GM21619 (cell line): ENCODE measurements at regions not wholly inside any gene's neighbourhood (a gene's known extent, or its start where the extent isn't known, plus 50 kb on each side); places are given as distances from the start of the nearest gene placed in this dataset.
"Not testable (repeated sequence)": the region's sequence is repeated elsewhere in the genome, so short reads cannot be mapped to it uniquely, and the experiment has no call there.

ENCODE experiments used
- ATAC-seq: cut with Tn5 transposase; IDR thresholded peaks from one replicate; pipeline ENCODE4 v1.9.1; 2021; ENCODE audit not compliant: unreplicated experiment

- peak; percentile 64 for ATAC-seq
These were observed 148.9 kb upstream of the SMIM30 start for GRCh38 chr7:113267271-113267670.

DNA sequence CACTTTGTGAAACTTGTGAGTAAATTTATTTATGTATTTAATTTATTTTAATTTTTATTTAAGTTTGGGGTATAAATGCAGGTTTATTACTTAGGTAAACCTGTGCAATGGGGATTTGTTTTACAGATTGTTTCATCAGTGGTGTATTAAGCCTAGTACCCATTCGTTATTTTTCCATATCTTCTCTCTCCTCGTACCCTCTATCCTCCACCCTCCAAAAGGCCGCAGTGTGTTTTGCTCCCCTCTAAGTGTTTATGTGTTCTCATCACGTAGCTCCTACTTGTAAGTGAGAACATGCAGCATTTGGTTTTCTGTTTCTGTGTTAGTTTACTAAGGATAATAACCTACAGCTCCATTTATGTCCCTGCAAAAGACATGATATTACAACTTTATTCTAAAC is 145.4 kb upstream of the SMIM30 start:
- ATAC-seq: no peak

- not testable (repeated sequence) for ATAC-seq
These were observed 144.9 kb upstream of the SMIM30 start for GRCh38 chr7:113263215-113263742.

GRCh38 chr7:113256883-113257531 is 138.7 kb upstream of the SMIM30 start:
- ATAC-seq: no peak

DNA sequence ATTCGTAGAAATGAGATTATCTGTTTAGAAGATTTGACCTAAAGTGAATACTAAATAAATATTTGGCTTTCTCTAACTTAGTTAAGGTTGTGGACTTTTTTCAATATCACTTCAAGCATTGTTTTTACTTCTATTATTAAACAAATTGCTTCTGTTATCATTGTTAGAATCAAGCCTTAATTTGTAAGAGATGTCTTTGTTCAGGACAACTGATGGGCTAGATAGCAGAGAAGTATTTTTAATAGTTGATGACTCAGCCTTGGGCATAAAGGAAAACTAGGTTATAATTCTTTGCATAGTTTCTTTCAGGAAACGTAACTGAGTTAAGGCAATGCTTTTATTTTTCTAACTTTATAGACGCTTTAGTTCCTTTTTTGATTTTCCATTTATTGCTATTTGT is 128.8 kb upstream of the SMIM30 start:
- ATAC-seq: no peak

GRCh38 chr7:113246738-113247137 is 128.4 kb upstream of the SMIM30 start:
- no peak for ATAC-seq

DNA sequence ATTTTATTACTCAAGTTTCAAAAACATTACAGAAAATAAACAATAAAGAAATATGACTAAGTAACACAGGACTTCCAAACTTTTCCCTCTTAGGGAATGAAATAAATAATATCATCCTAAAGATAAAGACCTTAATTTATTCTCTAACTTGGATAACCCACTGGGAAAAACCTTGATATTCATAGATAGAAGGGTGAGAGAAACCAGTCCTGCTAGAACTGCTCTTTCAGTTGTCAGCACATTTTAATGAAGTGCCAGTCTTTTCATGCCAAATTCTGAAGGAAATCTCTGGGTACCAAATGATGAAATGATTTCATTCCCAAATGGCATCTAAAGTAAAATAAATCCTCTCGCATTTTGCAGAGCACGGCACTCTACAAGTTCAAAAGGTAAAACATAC is 114.5 kb upstream of the SMIM30 start:
- ATAC-seq: no peak

GRCh38 chr7:113230691-113231090 is 112.3 kb upstream of the SMIM30 start:
- ATAC-seq: no peak

- no peak for ATAC-seq
These were observed 99.0 kb upstream of the SMIM30 start for GRCh38 chr7:113217314-113217713.

DNA sequence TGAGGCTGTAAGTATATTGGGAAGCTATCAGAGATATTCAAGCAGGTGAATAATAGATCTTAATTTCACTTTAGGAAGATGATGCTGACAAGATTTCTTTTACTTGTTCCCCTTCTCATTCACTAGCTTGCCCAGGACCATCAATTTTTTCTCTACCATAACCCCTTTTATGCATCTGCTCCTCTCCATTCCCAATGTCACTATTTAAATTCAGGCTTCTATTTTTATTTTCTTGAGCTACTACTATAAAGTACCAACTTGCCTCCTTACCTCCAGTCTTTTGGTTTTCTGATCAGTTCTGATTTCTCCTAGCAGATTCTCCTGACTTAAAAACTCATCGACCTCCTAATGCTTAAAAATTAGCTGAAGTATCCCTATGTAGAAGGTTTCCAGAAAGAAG is 97.7 kb upstream of the SMIM30 start:
- ATAC-seq: no peak

DNA sequence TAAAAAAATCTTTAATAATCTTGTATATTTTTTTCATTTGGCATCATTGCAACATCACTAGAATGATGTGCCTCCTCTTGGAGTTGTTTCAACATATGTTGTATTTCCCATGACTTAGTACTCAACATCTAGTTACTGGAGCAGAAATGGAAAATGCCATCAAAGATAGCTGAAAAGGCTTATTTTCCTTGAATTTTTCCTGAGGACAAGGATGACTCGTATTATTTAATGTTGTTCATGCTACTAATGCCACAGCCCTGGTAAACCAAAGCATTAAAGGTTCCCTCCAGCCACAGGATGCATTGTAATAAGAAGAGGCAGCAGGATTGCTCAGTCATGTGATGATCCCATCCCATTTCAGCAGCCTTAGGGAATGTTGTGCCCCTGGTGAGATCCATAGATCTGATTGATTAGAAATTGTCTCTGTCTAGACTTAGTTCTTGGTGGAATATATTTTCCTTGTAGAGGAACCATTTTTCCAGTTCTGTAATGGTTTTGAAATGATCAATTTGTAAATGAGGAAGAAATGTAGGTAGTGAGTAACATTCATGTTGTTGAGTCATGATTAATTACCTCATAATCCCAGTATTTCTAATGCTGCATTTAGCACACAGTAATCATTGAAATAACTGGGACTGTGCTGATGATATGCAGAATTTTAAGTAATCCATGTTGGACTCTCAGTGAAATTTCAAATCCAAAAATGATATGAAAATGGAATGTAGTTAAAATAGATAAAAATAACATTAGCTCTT is 91.3 kb upstream of the SMIM30 start:
- ATAC-seq: no peak

- no peak for ATAC-seq
These were observed 89.6 kb upstream of the SMIM30 start for GRCh38 chr7:113207931-113208330.

GRCh38 chr7:113207441-113207840 is 89.1 kb upstream of the SMIM30 start:
- no peak for ATAC-seq

DNA sequence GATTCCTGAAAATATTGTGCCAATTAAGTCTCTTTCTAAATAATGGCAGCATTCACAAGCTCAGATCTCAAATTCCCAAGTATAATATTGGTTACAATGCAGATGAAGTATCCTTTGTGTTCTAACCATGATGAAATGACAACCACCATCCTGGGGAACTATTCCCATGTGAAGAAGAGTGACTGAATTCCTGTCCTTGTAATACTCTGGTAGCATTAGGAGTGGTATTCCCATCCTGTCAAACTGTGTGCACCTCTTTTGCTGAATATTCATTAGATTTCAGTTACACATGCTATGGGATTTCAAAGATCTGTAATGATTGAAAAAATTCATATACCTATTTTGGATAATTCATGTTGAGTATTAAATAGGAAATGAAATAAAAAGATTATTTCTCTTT is 86.1 kb upstream of the SMIM30 start:
- ATAC-seq: no peak

DNA sequence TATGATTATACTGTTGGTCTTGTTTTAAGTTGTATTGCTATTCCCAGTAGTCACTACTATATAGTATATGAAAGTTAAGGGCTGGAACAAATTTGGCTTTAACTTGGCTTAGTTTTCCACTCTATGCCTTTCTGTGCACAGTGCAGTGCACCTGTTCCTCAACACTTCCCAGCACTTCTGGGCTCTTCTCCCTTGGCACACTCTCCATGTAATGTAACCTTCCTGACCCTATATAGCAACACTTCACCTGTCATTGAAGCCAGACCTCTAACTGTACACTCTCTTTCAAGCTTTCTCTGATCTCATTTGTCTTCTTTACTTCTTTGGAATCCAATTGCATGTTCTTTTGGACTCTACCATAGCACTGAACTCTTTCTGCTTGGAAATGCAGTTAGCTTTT is 83.9 kb upstream of the SMIM30 start:
- no peak for ATAC-seq

DNA sequence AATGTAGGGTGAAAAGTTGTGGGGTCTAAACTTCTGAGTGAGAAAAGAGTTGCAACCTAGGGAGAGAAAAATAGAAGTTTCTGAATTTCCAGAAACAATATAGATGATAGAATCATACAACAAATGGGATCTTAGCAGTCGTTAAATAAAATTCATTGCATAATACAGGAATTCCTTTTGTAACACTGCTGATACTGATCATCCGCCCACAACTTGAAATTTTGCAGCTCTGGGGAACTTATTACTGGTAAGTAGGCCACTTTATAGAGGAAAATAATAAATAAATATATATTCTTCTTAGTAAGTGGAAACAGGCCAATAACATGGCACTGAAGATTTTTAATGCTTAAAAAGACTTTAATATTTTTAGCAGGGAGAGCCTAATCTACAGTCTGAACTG is 81.9 kb upstream of the SMIM30 start:
- ATAC-seq: no peak

DNA sequence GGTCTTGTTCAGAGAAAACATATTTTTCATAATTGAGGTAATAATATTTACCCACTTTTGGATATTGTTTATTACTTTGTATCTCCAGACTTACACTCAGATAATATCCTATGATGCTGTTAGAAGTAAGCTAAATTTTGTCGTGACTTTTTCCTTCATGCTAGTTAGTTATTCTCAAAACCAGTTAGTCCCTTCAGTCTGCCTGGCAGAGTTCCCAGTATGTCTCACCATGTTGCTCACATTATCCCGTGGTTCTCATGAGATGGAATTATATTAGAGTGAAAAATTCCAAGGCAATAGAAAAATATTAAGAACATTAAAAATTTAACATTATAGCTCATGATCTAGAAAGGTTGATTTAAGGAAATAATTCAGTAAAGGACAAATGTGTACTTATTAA is 81.5 kb upstream of the SMIM30 start:
- ATAC-seq: no peak

- no peak for ATAC-seq
These were observed 80.8 kb upstream of the SMIM30 start for GRCh38 chr7:113199136-113199535.

- ATAC-seq: no peak
These were observed 79.9 kb upstream of the SMIM30 start for GRCh38 chr7:113198226-113198625.

- ATAC-seq: no peak
These were observed 78.9 kb upstream of the SMIM30 start for GRCh38 chr7:113197274-113197673.

DNA sequence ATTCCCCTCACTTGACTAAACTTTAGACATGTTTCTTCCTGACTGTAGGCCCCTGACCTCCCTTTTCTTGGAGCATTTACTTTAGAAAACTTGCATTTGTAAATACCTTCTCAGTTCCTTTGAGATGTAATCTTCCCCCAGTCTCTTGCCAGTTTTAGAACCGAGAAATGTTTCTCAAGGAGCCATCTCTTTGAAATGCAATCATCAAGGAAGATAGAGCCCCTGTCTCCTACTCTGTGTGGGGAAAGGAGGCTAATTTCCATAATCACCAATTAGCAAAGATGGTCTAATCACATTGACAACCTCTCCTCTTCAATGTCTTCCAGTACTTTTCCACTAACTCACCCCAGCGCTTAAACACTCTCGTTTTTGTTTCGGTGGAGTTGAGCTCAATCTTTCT is 70.0 kb upstream of the SMIM30 start:
- no peak for ATAC-seq

DNA sequence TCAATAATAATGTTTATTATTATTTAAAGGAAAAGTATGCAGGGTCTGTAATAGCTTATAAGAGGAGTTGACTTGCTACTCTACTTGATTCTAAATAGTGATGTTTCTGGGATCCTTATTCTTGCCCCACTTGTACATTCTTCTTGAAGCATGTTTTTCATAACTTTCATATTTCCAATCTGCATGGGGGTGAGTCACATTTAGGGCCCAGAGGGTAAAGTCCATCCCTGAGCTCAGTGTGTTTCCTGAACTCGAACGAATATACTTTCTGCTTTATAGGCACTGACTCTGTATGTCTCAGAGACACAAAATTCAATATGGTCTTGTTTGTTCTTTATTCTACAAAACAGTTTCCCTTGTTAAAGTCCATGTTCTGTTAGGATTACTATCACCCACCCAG is 61.0 kb upstream of the SMIM30 start:
- ATAC-seq: no peak

GRCh38 chr7:113176836-113177235 is 58.5 kb upstream of the SMIM30 start:
- no peak for ATAC-seq
